ENCODE measurements at regions not wholly inside any gene's neighbourhood (a gene's known extent, or its start where the extent isn't known, plus 50 kb on each side); places are given as distances from the start of the nearest gene placed in this dataset.

- no peak overlapping the region for H3K4me3 Mint-ChIP-seq
- WGBS (ENCODE audit: extremely low coverage, insufficient read length, low lambda C conversion rate): no CpG with 5 or more reads among the region's 5 CpGs
- no peak overlapping the region for H3T11ph ChIP-seq (ENCODE audit: low read length)
- no peak overlapping the region for H3K18ac ChIP-seq (ENCODE audit: insufficient read length, low read depth, low read length)
- DNase-seq: no peak
- no peak overlapping the region for H3K4me2 ChIP-seq (ENCODE audit: insufficient read depth, insufficient read length, low read length)
- no peak overlapping the region for H2BK12ac ChIP-seq (ENCODE audit: insufficient read length, low read depth, low read length)
- no peak overlapping the region for H3K27ac ChIP-seq (ENCODE audit: insufficient read length, low read depth, low read length)
- no peak overlapping the region for H4K8ac ChIP-seq (replicated peaks; ENCODE audit: insufficient read length, low read depth, low read length)
- no peak overlapping the region for H2BK20ac ChIP-seq (ENCODE audit: low read depth, low read length, poor library complexity, severe bottlenecking)
- no peaks in the 10 kb centered on the region for H4K20me1 ChIP-seq (ENCODE audit: control insufficient read depth, insufficient read depth, insufficient read length)
- no peak overlapping the region for H3K23ac ChIP-seq (ENCODE audit: insufficient read length, low read depth, low read length)
- H2AK5ac ChIP-seq (ENCODE audit: insufficient read length, low read length): no peak overlapping the region
- H2BK15ac ChIP-seq (ENCODE audit: low read depth, low read length): no peak overlapping the region
- H3K9me3 ChIP-seq (ENCODE audit: control insufficient read depth, low read depth, low read length): no peaks in the 10 kb centered on the region
- no peak overlapping the region for H2BK120ac ChIP-seq (ENCODE audit: low read depth, low read length, poor library complexity, severe bottlenecking)
- no peak for TF ChIP-seq CTCF (conservative IDR thresholded peaks at IDR 0.05)
- H3K79me2 ChIP-seq (ENCODE audit: insufficient read depth, low read length): no peaks in the 10 kb centered on the region
- H3K27ac Mint-ChIP-seq: no peak overlapping the region; a peak in 1 of 7 replicates
- peaks cover 7% of the 10 kb centered on the region for H3K27me3 Mint-ChIP-seq (ENCODE audit: low read depth)
- H3K79me1 ChIP-seq (ENCODE audit: insufficient read depth, low read depth, low read length, poor library complexity, severe bottlenecking): no peaks in the 10 kb centered on the region
- H3K4ac ChIP-seq (ENCODE audit: low read depth, low read length): no peak overlapping the region
- H2AFZ ChIP-seq (ENCODE audit: low read length): no peak overlapping the region
- no peaks in the 10 kb centered on the region; a peak in 1 of 7 replicates for H3K36me3 Mint-ChIP-seq (ENCODE audit: insufficient read depth in 1 of 3, low read depth in 3 of 3)
- no peak overlapping the region for H2BK5ac ChIP-seq (ENCODE audit: insufficient read length, low read length)
- H3K9ac ChIP-seq (ENCODE audit: extremely low read depth, insufficient read length, low read length): no peak overlapping the region
- H3K4me1 ChIP-seq (ENCODE audit: insufficient read depth, low read length): peaks cover 8% of the 10 kb centered on the region; the same call in 1 of the 2 replicates
- no peaks in the 10 kb centered on the region for H3K27me3 ChIP-seq (ENCODE audit: insufficient read depth, low read length)
- H3K23me2 ChIP-seq (ENCODE audit: insufficient read length, low read depth, low read length, poor library complexity, severe bottlenecking): no peaks in the 10 kb centered on the region
- peaks cover 42 to 43% of the 10 kb centered on the region in 2 experiments for H3K4me1 Mint-ChIP-seq
- no peak overlapping the region for H3K56ac ChIP-seq (ENCODE audit: insufficient read length, low read depth, low read length)
- H4K91ac ChIP-seq (ENCODE audit: insufficient read length, low read depth, low read length): no peak overlapping the region
- no peak overlapping the region for H3K14ac ChIP-seq (ENCODE audit: insufficient read depth, low read length)
- H3K9me3 Mint-ChIP-seq: no peaks in the 10 kb centered on the region
- no peak overlapping the region for H4K5ac ChIP-seq (ENCODE audit: insufficient read length, low read depth, low read length)
These were observed 52.9 kb upstream of the APCDD1 start for GRCh38 chr18:10401521-10401920.

All from H9 (cell line).